KMS-11 (cell line): ENCODE measurements at regions not wholly inside any gene's neighbourhood (a gene's known extent, or its start where the extent isn't known, plus 50 kb on each side); places are given as distances from the start of the nearest gene placed in this dataset.

Experiments used
- H2AFZ ChIP-seq: fragments of 200-600 bp; sonication (generic); 2 replicates; pipeline ENCODE4 v1.6.1; 2016; ENCODE audit warnings: antibody characterized with exemption, mixed run types, low read depth
- H3K27ac ChIP-seq: fragments of 200-600 bp; sonication (generic); 2 replicates; pipeline ENCODE4 v1.6.1; 2016; ENCODE audit warnings: mild to moderate bottlenecking, mixed run types
- H3K27me3 ChIP-seq: fragments of 200-600 bp; sonication (generic); 2 replicates; pipeline ENCODE4 v1.6.1; 2017; ENCODE audit warnings: mild to moderate bottlenecking, low read depth, mixed run types, moderate library complexity; ENCODE audit not compliant: insufficient read depth
- H3K36me3 ChIP-seq: fragments of 200-600 bp; sonication (generic); 2 replicates; pipeline ENCODE4 v1.6.1; 2017; ENCODE audit warnings: mild to moderate bottlenecking, mixed run types; ENCODE audit not compliant: insufficient read depth
- H3K4me1 ChIP-seq: fragments of 200-600 bp; sonication (generic); 2 replicates; pipeline ENCODE4 v1.6.1; 2016; ENCODE audit warnings: mild to moderate bottlenecking, low read depth, mixed run types; ENCODE audit not compliant: poor library complexity, severe bottlenecking
- H3K4me2 ChIP-seq: fragments of 200-600 bp; sonication (generic); 2 replicates; pipeline ENCODE4 v1.7.0; 2016; ENCODE audit warnings: mild to moderate bottlenecking, mixed run types
- H3K4me3 ChIP-seq: fragments of 200-600 bp; sonication (generic); IDR thresholded peaks from 2 replicates; pipeline ENCODE4 v1.6.1; 2017; ENCODE audit warnings: low read depth, low read length, mixed read lengths; ENCODE audit not compliant: insufficient read depth
- H3K79me2 ChIP-seq: fragments of 200-600 bp; sonication (generic); 2 replicates; pipeline ENCODE4 v1.6.1; 2016; ENCODE audit warnings: low read depth, mixed run types; ENCODE audit not compliant: insufficient read depth
- H3K9ac ChIP-seq: fragments of 200-600 bp; sonication (generic); 2 replicates; pipeline ENCODE4 v1.6.1; 2016; ENCODE audit warnings: mild to moderate bottlenecking, mixed run types
- H4K20me1 ChIP-seq: fragments of 200-600 bp; sonication (generic); 2 replicates; pipeline ENCODE4 v1.6.1; 2016; ENCODE audit warnings: mild to moderate bottlenecking, mixed run types; ENCODE audit not compliant: insufficient read depth
- TF ChIP-seq, protein P1 (sequence below): fragments of 200-600 bp; sonication (generic); conservative IDR thresholded peaks from 2 replicates; pipeline ENCODE4 v1.6.1; 2017; ENCODE audit warnings: low read depth, mild to moderate bottlenecking, antibody characterized with exemption, low read length, moderate library complexity, mixed read lengths

DNA sequence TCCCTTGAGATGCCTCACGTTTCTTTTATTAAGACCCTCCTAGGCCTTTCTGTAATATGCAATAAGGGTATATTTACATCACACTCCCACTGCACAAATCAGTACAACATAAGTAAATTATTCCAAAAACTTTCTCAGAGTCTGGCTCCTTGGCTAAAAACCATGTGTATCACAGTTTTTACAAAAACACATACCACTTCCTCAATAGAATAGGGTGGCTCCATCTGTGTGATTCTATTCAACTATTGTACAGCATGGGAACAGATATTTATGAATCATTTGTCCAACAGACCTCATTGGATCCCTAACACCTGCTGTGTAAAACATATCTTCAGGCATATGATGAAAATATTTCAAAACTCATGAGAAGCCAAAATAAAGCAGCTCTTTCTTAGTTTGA, 502.7 kb downstream of the EFNA5 start:
- TF ChIP-seq, protein P1, sequence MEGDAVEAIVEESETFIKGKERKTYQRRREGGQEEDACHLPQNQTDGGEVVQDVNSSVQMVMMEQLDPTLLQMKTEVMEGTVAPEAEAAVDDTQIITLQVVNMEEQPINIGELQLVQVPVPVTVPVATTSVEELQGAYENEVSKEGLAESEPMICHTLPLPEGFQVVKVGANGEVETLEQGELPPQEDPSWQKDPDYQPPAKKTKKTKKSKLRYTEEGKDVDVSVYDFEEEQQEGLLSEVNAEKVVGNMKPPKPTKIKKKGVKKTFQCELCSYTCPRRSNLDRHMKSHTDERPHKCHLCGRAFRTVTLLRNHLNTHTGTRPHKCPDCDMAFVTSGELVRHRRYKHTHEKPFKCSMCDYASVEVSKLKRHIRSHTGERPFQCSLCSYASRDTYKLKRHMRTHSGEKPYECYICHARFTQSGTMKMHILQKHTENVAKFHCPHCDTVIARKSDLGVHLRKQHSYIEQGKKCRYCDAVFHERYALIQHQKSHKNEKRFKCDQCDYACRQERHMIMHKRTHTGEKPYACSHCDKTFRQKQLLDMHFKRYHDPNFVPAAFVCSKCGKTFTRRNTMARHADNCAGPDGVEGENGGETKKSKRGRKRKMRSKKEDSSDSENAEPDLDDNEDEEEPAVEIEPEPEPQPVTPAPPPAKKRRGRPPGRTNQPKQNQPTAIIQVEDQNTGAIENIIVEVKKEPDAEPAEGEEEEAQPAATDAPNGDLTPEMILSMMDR, result no peak

DNA sequence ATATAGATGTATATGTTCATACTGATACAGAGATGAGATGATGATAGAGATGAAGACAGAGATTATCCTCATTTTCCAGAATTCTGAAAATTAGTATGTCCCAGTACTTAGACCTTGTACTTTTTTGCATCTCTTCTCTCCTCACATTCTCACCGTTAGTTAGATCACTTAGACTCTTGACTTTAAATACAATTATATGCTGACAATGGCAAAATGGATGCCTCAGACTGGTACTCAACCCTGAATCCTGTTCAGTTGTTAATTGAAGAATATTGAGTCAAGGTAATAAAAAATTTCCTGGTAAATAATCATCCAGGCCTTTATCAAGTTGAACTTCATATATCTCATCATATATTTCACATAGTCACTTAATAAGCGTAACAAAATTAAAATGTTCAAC, 505.4 kb downstream of the EFNA5 start:
- H3K36me3 ChIP-seq, result no peaks in the 10 kb centered on the region
- no peak overlapping the region for H3K4me3 ChIP-seq
- H3K79me2 ChIP-seq, result no peaks in the 10 kb centered on the region
- H3K9ac ChIP-seq, result no peak overlapping the region
- H2AFZ ChIP-seq, result no peak overlapping the region
- H3K4me2 ChIP-seq, result no peak overlapping the region
- TF ChIP-seq, protein P1, result no peak
- H3K27me3 ChIP-seq, result no peaks in the 10 kb centered on the region
- H3K4me1 ChIP-seq, result no peaks in the 10 kb centered on the region
- no peak overlapping the region for H3K27ac ChIP-seq
- H4K20me1 ChIP-seq, result no peaks in the 10 kb centered on the region

More for the DNA sequence above, 502.7 kb downstream of the EFNA5 start:
- no peak overlapping the region for H3K27ac ChIP-seq
- H3K36me3 ChIP-seq, result no peaks in the 10 kb centered on the region
- no peak overlapping the region for H3K4me3 ChIP-seq
- no peaks in the 10 kb centered on the region for H4K20me1 ChIP-seq
- no peak overlapping the region for H3K9ac ChIP-seq
- no peak overlapping the region for H2AFZ ChIP-seq
- no peaks in the 10 kb centered on the region for H3K79me2 ChIP-seq
- no peaks in the 10 kb centered on the region for H3K27me3 ChIP-seq
- no peak overlapping the region for H3K4me2 ChIP-seq
- no peaks in the 10 kb centered on the region for H3K4me1 ChIP-seq

DNA sequence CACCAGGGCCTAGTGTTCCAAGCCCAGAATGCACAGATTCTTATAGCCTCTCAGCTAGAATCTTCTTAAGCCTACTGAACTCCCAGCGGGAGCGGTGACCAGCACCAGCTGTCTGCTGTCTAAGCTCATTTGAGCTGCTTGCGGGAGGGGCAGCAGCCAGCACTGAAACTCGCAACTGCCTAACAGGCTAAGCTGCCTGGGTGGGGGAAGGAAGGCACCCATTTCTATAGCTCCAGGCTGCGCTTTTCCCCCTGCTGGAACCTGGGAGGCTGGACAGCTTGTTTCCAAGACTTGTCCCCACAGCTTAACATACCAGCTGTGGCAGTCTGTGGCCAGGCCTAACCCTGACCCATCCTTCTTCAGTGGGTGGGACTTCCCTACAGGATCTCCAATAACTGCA, 512.9 kb downstream of the EFNA5 start:
- no peak overlapping the region for H3K4me3 ChIP-seq
- H3K36me3 ChIP-seq, result no peaks in the 10 kb centered on the region
- H3K4me2 ChIP-seq, result no peak overlapping the region
- H3K79me2 ChIP-seq, result no peaks in the 10 kb centered on the region
- H3K27ac ChIP-seq, result no peak overlapping the region
- no peaks in the 10 kb centered on the region for H3K27me3 ChIP-seq
- no peak overlapping the region for H3K9ac ChIP-seq
- no peaks in the 10 kb centered on the region for H4K20me1 ChIP-seq
- H3K4me1 ChIP-seq, result no peaks in the 10 kb centered on the region
- H2AFZ ChIP-seq, result no peak overlapping the region
- TF ChIP-seq, protein P1, result no peak

DNA sequence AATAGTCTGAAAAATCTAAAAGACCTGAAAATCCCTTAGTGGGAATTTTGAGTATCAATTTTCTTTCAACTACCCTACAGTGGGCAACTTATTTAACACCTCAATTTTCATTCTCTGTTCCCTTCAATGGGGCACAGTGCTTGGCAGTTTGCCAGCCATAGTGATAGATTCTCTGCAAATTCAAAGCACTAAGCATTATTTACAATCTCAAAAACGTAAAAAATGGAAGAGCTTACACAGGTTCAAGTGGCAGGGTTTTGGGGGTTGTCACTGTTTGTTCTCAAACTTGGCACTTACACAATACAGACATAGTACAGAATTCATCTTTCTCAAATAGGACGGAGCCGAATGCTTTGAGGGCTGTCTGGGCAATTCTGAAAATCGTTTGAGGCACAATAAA, 515.0 kb downstream of the EFNA5 start:
- H3K4me2 ChIP-seq, result no peak overlapping the region
- H3K9ac ChIP-seq, result no peak overlapping the region
- H3K27me3 ChIP-seq, result no peaks in the 10 kb centered on the region
- H3K4me1 ChIP-seq, result no peaks in the 10 kb centered on the region
- no peaks in the 10 kb centered on the region for H4K20me1 ChIP-seq
- TF ChIP-seq, protein P1, result no peak
- no peak overlapping the region for H3K4me3 ChIP-seq
- no peaks in the 10 kb centered on the region for H3K79me2 ChIP-seq
- no peak overlapping the region for H3K27ac ChIP-seq
- H2AFZ ChIP-seq, result no peak overlapping the region
- no peaks in the 10 kb centered on the region for H3K36me3 ChIP-seq
